ENCODE measurements at regions not wholly inside any gene's neighbourhood (a gene's known extent, or its start where the extent isn't known, plus 50 kb on each side); places are given as distances from the start of the nearest gene placed in this dataset.

DNA sequence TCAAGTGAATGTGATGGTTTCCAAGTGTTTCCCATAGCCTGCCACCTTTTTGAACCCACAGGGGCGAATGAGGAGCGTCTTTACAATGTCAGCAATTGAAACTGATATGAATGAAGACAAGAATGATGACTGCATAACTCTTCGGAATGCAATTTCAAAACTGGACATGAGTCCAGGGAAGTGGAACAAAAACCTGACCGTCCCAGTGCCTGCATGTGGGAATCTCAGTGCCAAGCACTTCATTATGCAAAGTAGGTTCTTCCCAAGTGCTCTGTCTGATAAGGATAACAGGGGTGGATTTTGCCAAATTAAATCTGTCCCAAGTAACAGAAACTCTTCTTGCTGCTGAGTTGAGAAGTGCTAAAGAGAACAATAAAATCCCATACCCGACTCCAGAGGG, 243.8 kb upstream of the ADAMTS16 start:
- Mint-ChIP-seq H3K27me3 (no peaks in the 10 kb centered on the region), H3K27ac (no peak overlapping the region), H3K9me3 (no peaks in the 10 kb centered on the region), H3K4me3 (no peak overlapping the region), H3K36me3 (ENCODE audit: low read depth) (no peaks in the 10 kb centered on the region), H3K4me1 (no peaks in the 10 kb centered on the region)
- intact Hi-C loops (cut with micrococcal nuclease): no loop called here
- DNase-seq: no peak

DNA sequence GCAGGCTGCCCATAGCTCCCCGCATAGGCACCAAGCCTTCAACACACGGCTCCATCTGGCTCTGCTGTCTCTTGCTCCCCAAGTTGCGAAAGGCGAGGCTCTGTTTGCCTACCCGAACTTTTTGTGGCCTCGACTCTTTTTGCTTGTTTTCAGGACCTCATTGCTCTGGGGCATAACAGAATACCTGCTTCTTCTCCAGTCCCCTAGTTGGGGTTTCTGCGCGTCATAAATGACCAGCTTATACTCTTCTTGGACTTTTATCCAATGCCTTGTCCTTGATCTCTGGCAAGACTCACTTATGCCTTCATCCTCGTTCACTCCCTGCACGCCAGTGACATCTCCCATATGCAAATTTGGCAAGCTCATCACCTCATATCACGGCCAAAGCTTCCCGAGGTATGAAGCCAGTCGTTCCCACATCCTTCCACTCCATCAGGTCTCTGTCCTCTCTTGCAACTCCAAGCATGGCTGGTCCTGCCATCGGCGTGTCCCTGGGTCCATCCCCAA, 238.8 kb upstream of the ADAMTS16 start:
- DNase-seq: no peak
- intact Hi-C loops (cut with micrococcal nuclease): no loop called here
- Mint-ChIP-seq H3K27me3 (no peaks in the 10 kb centered on the region), H3K4me1 (no peaks in the 10 kb centered on the region), H3K36me3 (ENCODE audit: low read depth) (no peaks in the 10 kb centered on the region), H3K9me3 (no peaks in the 10 kb centered on the region), H3K27ac (no peak overlapping the region), H3K4me3 (no peak overlapping the region)

DNA sequence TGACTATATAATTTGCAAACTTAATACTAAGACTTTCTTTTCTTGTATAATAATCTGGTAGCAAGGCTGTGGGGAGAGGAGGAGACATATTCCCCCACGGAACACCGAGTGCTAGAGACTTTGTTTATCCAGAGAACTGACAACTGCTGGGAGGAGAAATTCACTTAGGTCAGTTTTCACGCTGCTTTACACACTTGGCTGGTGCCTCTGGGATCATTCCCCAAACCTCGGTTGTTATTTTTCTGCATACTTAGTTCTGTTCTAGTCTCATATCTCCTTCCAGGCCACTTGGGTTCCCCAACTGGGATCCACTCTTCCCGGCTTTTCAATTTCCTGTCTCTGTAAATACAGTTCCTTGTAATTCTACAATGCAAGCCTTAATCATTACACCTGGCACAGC, 238.2 kb upstream of the ADAMTS16 start:
- H3K9me3 Mint-ChIP-seq: no peaks in the 10 kb centered on the region
- intact Hi-C loops (cut with micrococcal nuclease): no loop called here
- H3K4me3 Mint-ChIP-seq: no peak overlapping the region
- H3K36me3 Mint-ChIP-seq (ENCODE audit: low read depth): no peaks in the 10 kb centered on the region
- no peak for DNase-seq
- H3K27me3 Mint-ChIP-seq: no peaks in the 10 kb centered on the region
- no peaks in the 10 kb centered on the region for H3K4me1 Mint-ChIP-seq
- H3K27ac Mint-ChIP-seq: no peak overlapping the region

DNA sequence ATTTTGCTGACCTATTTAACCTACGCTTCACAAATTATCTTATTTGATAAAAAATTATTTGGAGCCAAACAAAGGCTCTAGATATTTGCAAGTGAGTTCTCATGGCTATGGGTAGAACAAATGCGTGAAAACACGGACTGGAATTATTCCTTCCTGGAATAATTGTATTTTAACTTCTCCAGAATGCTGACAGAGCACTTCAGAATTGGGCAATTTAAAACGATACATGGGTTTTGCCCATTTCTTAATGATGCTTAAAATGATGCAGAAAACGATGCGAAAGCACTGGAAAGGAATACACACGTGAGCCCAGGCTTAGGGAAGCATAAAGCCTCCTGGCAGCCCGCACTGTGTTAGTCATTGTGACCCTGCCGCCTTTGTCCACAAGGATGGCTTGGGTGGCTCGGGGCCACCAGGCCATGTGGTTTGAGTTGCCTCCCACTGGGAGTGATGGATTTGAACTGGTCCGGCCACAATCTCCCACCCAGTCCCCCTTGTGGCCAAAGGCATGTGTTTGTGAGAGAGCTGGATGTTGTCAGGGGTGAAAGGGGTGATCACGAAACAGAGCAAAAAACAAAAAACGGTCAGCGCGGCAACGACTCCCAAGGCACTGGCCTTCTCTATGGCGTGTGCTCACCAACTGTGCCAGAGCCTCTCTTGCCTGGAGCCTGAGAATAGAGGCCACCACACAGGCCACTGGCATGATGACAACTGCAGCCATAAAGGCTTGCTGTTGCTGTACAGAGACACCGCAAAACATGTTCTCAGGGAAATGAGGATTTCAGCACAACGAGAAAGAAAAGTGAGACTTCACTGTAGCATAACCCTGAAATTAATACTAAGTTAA, 234.2 kb upstream of the ADAMTS16 start:
- Mint-ChIP-seq H3K9me3 (no peaks in the 10 kb centered on the region), H3K36me3 (ENCODE audit: low read depth) (no peaks in the 10 kb centered on the region), H3K27me3 (no peaks in the 10 kb centered on the region)

DNA sequence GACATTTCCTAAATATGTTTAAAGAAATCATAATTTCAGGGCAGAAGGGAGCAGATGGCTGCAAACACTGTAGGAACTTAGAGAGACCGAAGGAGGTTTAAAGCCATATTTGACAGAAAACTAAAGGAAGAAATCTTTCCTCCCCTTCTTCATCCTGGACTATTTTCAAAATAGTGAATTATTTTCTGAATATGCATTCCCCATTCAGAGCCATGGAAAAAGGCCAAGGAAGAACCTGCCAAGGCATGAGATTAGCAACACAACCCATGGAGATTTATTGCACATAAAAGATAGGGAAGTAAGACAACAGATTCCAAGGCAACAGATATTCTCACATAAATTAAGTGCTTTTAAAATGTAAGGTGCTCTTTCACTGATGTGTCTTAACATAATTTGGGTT, 233.3 kb upstream of the ADAMTS16 start:
- Mint-ChIP-seq H3K36me3 (ENCODE audit: low read depth) (no peaks in the 10 kb centered on the region), H3K4me3 (no peak overlapping the region), H3K4me1 (no peaks in the 10 kb centered on the region), H3K27me3 (no peaks in the 10 kb centered on the region), H3K27ac (no peak overlapping the region), H3K9me3 (no peaks in the 10 kb centered on the region)
- intact Hi-C loops (cut with micrococcal nuclease): no loop called here
- DNase-seq: no peak

More for the DNA sequence above, 234.2 kb upstream of the ADAMTS16 start:
- Mint-ChIP-seq H3K4me1 (no peaks in the 10 kb centered on the region), H3K4me3 (no peak overlapping the region), H3K27ac (no peak overlapping the region)
- intact Hi-C loops (cut with micrococcal nuclease): no loop called here
- DNase-seq: no peak

DNA sequence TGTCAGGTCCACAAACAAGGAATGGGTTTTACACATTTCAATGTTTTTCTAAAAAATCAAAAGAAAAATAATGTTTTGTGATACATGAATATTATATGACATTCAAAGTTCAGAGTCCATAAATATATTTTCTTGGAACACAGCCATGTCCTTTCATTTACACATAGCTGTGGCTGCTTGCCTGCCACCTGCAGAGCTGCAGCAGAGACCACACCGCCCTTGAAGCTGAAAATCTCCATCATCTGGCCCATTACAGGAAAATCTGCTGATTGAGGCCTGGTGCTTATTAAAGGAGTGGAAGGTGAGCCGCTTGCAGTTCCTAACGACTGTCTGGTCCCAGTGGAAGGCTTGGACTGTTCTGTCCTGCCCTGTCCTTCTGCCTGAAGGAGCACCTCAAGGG, 232.6 kb upstream of the ADAMTS16 start:
- H3K9me3 Mint-ChIP-seq: no peaks in the 10 kb centered on the region

DNA sequence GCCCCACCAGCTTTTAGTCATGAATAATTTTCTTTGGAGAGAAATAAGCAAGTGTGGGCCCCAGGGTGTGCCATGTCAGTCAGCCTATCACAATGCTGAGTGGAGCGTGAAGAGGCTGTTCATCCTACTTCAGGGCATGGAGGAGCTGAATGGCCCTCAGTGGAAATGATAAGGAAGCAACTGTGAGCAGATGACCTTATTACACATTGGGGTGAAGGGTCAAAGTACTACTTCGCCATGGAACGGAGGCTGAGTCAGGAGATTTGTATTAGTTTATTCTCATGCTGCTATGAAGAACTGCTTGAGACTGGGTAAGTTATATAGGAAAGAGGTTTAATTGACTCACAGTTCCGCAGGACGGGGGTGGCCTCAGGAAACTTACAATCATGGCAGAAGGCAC, 231.0 kb upstream of the ADAMTS16 start:
- no peak overlapping the region for H3K4me3 Mint-ChIP-seq
- no peaks in the 10 kb centered on the region for H3K4me1 Mint-ChIP-seq
- H3K27ac Mint-ChIP-seq: no peak overlapping the region
- H3K27me3 Mint-ChIP-seq: no peaks in the 10 kb centered on the region
- no peak for DNase-seq
- intact Hi-C loops (cut with micrococcal nuclease): no loop called here
- no peaks in the 10 kb centered on the region for H3K36me3 Mint-ChIP-seq (ENCODE audit: low read depth)
- no peaks in the 10 kb centered on the region for H3K9me3 Mint-ChIP-seq

More for the DNA sequence above, 232.6 kb upstream of the ADAMTS16 start:
- Mint-ChIP-seq H3K4me1 (no peaks in the 10 kb centered on the region), H3K4me3 (no peak overlapping the region), H3K27ac (no peak overlapping the region), H3K27me3 (no peaks in the 10 kb centered on the region), H3K36me3 (ENCODE audit: low read depth) (no peaks in the 10 kb centered on the region)
- intact Hi-C loops (cut with micrococcal nuclease): no loop called here
- DNase-seq: no peak

DNA sequence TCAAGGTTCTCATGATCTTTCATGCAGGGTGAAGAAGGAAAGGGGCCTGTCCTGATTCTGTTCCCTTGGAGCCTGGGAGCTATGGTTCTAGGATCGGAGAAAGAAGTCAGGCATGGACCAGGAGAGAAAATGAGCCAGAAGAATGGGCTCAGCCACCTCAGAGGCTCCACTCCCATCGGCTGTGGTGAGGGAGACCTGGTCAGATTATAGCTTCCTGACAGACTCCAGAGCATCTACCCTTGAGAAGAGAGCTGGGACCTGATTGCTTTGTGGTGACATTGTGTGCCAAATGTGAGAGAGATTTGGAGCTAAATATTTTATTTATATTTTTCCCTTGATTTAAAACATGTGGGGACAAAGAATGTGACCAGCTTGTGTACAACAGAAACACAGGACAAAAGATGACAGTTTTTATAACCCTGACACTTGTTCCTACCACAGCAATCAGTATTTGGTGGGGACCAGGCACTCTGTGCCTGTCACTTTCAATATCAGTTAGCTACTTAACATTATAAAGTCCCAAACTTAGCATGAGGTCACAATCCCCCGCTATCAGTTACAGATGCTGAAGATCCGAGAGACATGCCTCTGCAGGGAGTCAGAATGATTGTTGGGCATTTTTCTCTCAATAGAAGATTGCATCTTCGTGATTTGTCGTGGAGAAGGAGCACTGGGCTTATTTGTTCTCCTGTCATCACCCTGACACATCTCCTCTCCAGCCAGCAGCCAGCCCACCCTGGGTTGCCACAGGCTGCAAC, 228.3 kb upstream of the ADAMTS16 start:
- no peaks in the 10 kb centered on the region for H3K4me1 Mint-ChIP-seq
- H3K4me3 Mint-ChIP-seq: no peak overlapping the region
- intact Hi-C loops (cut with micrococcal nuclease): no loop called here
- H3K9me3 Mint-ChIP-seq: peaks cover 3% of the 10 kb centered on the region
- H3K27me3 Mint-ChIP-seq: no peaks in the 10 kb centered on the region
- no peaks in the 10 kb centered on the region for H3K36me3 Mint-ChIP-seq (ENCODE audit: low read depth)
- DNase-seq: no peak
- no peak overlapping the region for H3K27ac Mint-ChIP-seq

DNA sequence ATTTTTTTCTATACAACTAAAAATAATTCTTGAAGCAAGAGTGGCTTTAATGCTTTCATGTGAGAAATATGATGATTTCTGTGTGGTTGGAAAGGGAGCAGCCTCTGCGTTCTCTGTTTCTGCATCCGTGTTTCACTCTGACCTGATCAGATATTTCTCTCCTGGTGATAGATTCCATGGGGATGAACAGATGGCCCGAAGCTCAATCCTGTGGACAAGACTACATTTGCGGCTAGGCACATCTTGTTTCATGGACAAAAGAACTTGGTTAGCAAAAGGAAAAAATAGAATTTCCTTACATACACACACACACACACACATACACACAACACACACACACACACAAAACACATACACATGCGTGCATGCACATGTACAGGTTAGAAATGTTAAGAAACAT, 218.2 kb upstream of the ADAMTS16 start:
- no peak for DNase-seq

DNA sequence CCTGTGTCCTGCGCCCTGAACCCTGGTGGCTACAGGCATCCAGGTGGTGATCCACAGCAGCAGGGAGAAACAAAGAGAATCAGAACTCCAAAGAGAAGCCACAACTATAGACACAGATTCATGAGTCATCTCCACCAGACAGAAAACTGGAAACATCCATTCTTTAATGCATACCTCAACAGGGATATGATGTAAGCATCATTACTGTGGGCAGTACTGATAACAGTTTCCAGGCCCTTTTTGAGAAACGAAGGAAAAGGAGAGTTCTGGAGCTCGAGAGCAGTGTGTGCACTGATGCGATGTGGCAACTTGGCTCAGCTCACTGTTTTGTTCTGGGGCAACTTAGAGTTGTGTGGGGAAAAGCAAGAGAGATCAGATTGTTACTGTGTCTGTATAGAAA, 215.6 kb upstream of the ADAMTS16 start:
- no peaks in the 10 kb centered on the region for H3K9me3 Mint-ChIP-seq
- H3K27me3 Mint-ChIP-seq: no peaks in the 10 kb centered on the region
- no peak overlapping the region for H3K4me3 Mint-ChIP-seq
- H3K4me1 Mint-ChIP-seq: no peaks in the 10 kb centered on the region
- DNase-seq: no peak
- intact Hi-C loops (cut with micrococcal nuclease): no loop called here
- no peak overlapping the region for H3K27ac Mint-ChIP-seq
- no peaks in the 10 kb centered on the region for H3K36me3 Mint-ChIP-seq (ENCODE audit: low read depth)

More for the DNA sequence above, 218.2 kb upstream of the ADAMTS16 start:
- H3K36me3 Mint-ChIP-seq (ENCODE audit: low read depth): no peaks in the 10 kb centered on the region
- H3K4me3 Mint-ChIP-seq: no peak overlapping the region
- no peak overlapping the region for H3K27ac Mint-ChIP-seq
- no peaks in the 10 kb centered on the region for H3K4me1 Mint-ChIP-seq
- H3K27me3 Mint-ChIP-seq: no peaks in the 10 kb centered on the region
- no peaks in the 10 kb centered on the region for H3K9me3 Mint-ChIP-seq
- intact Hi-C loops (cut with micrococcal nuclease): no loop called here

DNA sequence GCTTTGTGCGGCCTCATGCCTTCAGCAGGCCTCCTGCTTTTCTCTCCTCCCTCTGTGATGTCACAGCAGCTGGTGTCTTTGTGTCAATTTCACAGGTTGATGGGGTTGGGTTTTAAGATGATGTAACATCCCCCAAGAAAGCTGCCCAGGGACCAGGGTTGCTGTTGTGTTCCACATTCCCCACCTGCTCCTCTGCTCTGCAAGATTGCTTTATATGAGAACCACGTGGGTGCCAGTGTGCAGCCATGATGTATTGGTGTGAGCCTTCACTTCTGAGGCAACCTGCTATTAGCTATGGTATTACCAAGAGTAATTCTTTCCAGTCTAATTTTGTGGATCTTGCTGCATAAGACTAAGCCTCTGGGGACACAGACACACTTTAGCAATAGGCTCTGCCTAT, 213.0 kb upstream of the ADAMTS16 start:
- Mint-ChIP-seq H3K4me1 (no peaks in the 10 kb centered on the region), H3K36me3 (ENCODE audit: low read depth) (no peaks in the 10 kb centered on the region), H3K27ac (no peak overlapping the region), H3K4me3 (no peak overlapping the region), H3K9me3 (no peaks in the 10 kb centered on the region), H3K27me3 (no peaks in the 10 kb centered on the region)
- no peak for DNase-seq
- intact Hi-C loops (cut with micrococcal nuclease): no loop called here

DNA sequence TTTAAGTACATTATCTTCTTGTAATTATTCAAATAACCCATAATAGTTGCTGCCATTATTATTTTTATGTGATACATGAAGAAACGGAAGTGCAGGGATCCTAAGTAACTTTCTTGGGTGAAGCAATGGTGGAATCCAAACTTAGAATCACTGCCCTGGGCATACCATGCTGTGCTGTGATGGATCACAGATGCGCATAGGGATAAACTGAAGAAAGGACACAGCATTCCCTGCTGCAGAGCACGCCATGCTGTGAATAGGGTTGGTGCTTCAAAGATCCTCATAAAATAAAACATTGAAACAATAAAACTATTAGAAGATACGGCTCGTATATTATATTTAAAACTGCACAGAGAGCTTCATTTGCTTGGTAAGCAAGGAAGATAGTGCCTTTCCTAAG, 211.7 kb upstream of the ADAMTS16 start:
- Mint-ChIP-seq H3K4me1 (no peaks in the 10 kb centered on the region), H3K4me3 (no peak overlapping the region), H3K27ac (no peak overlapping the region), H3K36me3 (ENCODE audit: low read depth) (no peaks in the 10 kb centered on the region), H3K9me3 (no peaks in the 10 kb centered on the region), H3K27me3 (no peaks in the 10 kb centered on the region)
- intact Hi-C loops (cut with micrococcal nuclease): no loop called here
- DNase-seq: no peak

DNA sequence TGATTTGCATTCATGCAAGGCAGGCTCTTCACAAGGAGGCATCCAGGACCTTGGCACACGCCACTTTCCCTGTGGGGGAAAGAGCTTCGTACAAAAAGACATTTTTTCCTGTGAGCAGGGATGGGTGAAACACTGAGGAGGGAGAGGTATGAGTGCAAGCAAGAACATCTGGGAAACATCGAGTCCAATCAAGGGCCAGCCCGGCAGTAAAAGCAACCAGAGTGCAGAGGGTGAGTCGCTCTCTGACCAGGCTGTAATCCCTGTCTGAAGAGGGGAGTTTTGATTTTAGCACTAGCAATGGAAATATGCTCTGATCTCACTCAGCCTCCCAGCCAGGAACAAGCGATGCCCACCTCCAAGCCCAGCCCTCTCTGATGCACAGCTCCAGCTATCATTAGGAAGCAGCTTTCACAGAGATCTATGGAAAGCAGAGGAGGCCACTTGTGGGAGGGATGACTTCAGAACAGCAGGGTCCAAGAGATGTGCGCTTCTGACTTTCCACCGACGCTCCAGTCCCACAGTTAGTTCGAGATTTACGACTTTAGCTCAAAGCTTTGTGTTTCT, 211.0 kb upstream of the ADAMTS16 start:
- no peaks in the 10 kb centered on the region for H3K27me3 Mint-ChIP-seq
- no peaks in the 10 kb centered on the region for H3K4me1 Mint-ChIP-seq
- H3K9me3 Mint-ChIP-seq: no peaks in the 10 kb centered on the region
- no peak overlapping the region for H3K27ac Mint-ChIP-seq
- H3K4me3 Mint-ChIP-seq: no peak overlapping the region
- H3K36me3 Mint-ChIP-seq (ENCODE audit: low read depth): no peaks in the 10 kb centered on the region
- intact Hi-C loops (cut with micrococcal nuclease): no loop called here
- DNase-seq: no peak
